ENCODE measurements at regions not wholly inside any gene's neighbourhood (a gene's known extent, or its start where the extent isn't known, plus 50 kb on each side); places are given as distances from the start of the nearest gene placed in this dataset.

DNA sequence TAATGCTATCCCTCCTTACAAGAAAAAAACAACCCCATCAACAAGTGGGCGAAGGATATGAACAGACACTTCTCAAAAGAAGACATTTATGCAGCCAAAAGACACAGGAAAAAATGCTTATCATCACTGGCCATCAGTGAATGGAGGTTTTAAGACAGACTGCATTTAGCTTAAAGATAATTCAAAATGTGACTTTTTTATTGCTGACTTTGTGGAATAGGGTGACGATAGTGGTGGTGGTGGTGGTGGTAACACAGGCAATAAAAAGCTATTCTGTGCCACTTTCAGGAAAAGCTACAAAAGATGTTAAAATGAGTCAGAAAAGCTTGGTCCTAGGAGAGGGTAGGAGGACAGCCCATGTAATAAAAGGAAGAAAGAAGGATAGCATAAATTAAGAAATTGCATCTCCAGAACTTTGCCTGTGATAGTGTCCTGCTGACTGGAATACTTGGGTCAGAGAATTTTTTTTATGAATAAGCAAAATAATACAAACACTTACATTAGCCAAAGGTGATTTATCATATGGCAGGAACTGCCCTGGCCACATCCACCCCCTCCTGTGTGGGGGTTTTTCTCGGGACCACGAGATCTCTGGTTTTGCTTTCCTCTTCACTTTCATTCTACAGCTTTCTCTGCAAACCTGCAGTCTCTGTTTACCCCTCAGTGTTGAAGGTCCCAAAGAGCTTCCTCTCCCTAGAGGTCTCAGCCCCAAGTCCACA is 186.7 kb downstream of the DRD1 start:
- H3K4me1 ChIP-seq = peaks cover 0 to 3% of the 10 kb centered on the region in 2 donors
- TF ChIP-seq, protein P1, sequence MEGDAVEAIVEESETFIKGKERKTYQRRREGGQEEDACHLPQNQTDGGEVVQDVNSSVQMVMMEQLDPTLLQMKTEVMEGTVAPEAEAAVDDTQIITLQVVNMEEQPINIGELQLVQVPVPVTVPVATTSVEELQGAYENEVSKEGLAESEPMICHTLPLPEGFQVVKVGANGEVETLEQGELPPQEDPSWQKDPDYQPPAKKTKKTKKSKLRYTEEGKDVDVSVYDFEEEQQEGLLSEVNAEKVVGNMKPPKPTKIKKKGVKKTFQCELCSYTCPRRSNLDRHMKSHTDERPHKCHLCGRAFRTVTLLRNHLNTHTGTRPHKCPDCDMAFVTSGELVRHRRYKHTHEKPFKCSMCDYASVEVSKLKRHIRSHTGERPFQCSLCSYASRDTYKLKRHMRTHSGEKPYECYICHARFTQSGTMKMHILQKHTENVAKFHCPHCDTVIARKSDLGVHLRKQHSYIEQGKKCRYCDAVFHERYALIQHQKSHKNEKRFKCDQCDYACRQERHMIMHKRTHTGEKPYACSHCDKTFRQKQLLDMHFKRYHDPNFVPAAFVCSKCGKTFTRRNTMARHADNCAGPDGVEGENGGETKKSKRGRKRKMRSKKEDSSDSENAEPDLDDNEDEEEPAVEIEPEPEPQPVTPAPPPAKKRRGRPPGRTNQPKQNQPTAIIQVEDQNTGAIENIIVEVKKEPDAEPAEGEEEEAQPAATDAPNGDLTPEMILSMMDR (IDR thresholded peaks at IDR 0.05) = no peak
- no peaks in the 10 kb centered on the region for H3K27me3 ChIP-seq
- no peaks in the 10 kb centered on the region for H3K36me3 ChIP-seq
- H3K4me3 ChIP-seq = no peak overlapping the region
- no peak for DNase-seq (ENCODE audit: low spot score)
- no peak overlapping the region for H3K27ac ChIP-seq
- H3K9me3 ChIP-seq = no peaks in the 10 kb centered on the region

GRCh38 chr5:175254155-175254554 is 189.8 kb downstream of the DRD1 start:
- Histone ChIP-seq H3K36me3 (no peaks in the 10 kb centered on the region), H3K27ac (no peak overlapping the region), H3K27me3 (no peaks in the 10 kb centered on the region), H3K4me1 (peaks cover 0 to 3% of the 10 kb centered on the region in 2 donors), H3K9me3 (no peaks in the 10 kb centered on the region), H3K4me3 (no peak overlapping the region)
- TF ChIP-seq, protein P1 (IDR thresholded peaks at IDR 0.05) = no peak
- DNase-seq (ENCODE audit: low spot score) = no peak

- Histone ChIP-seq H3K4me3 (no peak overlapping the region), H3K27ac (no peak overlapping the region), H3K27me3 (no peaks in the 10 kb centered on the region), H3K9me3 (no peaks in the 10 kb centered on the region), H3K36me3 (no peaks in the 10 kb centered on the region), H3K4me1 (peaks cover 0 to 3% of the 10 kb centered on the region in 2 donors)
- TF ChIP-seq, protein P1 (IDR thresholded peaks at IDR 0.05) = no peak
- DNase-seq (ENCODE audit: low spot score) = no peak
Measured at GRCh38 chr5:175253597-175253996, 190.4 kb downstream of the DRD1 start.

DNA sequence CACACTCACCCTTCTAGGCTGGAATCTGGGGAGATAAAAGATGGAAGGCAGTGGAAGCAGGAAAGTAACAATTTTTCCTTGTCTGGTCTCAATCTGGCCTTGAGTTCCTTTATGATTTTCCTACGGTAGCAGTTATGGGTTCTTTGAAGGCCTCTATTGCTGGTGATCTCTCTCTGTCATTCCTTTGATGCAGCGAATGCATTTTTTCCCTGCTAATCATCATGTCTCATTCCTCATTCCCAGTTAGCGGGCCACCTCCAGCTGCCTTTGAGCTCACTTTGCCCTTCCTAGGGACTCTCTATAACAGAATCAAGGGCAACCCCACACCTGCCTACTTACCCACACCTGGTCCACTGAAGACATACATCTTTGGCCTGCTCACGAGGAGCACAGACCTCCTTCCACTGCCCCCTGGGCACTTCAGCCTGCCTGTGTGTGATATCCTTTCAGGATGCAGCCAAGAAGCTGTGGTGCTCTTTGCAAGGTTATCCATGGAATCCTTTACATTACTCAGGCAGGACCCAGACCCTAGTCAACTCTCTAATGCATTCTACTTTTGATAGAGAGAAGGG is 191.7 kb downstream of the DRD1 start:
- Histone ChIP-seq H3K27me3 (no peaks in the 10 kb centered on the region), H3K4me3 (no peak overlapping the region), H3K36me3 (no peaks in the 10 kb centered on the region), H3K27ac (no peak overlapping the region), H3K9me3 (no peaks in the 10 kb centered on the region), H3K4me1 (peaks cover 0 to 3% of the 10 kb centered on the region in 2 donors)
- DNase-seq (ENCODE audit: low spot score) = no peak
- TF ChIP-seq, protein P1 (IDR thresholded peaks at IDR 0.05) = no peak

DNA sequence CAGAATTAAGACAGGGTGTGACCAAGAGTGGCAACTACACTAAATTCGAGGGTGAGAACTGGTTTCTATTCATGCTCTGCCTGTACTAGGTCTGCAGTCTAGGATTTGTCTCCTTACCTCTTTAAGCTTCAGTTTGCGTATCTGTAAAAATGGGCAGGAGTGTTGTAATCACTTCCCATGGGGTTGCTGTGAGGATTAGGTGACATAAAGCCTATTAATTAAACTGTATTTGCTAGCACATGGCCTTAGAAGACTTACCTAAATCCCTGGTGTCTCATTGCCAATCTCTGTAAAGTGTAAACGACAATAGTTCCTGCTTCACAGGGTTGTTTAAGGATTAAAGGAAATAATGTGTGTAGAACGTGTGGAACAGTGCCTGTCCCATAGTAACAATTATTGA is 193.6 kb downstream of the DRD1 start:
- peaks cover 0 to 3% of the 10 kb centered on the region in 2 donors for H3K4me1 ChIP-seq
- TF ChIP-seq, protein P1 (IDR thresholded peaks at IDR 0.05) = no peak
- H3K27me3 ChIP-seq = no peaks in the 10 kb centered on the region
- no peak overlapping the region for H3K4me3 ChIP-seq
- H3K9me3 ChIP-seq = no peaks in the 10 kb centered on the region
- H3K36me3 ChIP-seq = no peaks in the 10 kb centered on the region
- DNase-seq (ENCODE audit: low spot score) = no peak
- no peak overlapping the region for H3K27ac ChIP-seq
